ENCODE measurements at regions not wholly inside any gene's neighbourhood (a gene's known extent, or its start where the extent isn't known, plus 50 kb on each side); places are given as distances from the start of the nearest gene placed in this dataset.

GRCh38 chr11:37089439-37089838 lies 491.4 kb upstream of the RAG2 start:
- no peak for DNase-seq

- DNase-seq, result no peak
Observed at GRCh38 chr11:37088573-37088910, 490.5 kb upstream of the RAG2 start.

GRCh38 chr11:37087650-37088572 lies 489.9 kb upstream of the RAG2 start:
- DNase-seq, result no peak

- DNase-seq, result no peak
Observed at GRCh38 chr11:37078521-37078920, 480.5 kb upstream of the RAG2 start.

GRCh38 chr11:37076866-37077265 lies 478.8 kb upstream of the RAG2 start:
- DNase-seq, result no peak

GRCh38 chr11:37072538-37073055 lies 474.6 kb upstream of the RAG2 start:
- DNase-seq, result no peak

GRCh38 chr11:37050311-37050710 lies 452.3 kb upstream of the RAG2 start:
- DNase-seq, result no peak

- no peak for DNase-seq
Observed at GRCh38 chr11:37040921-37041320, 442.9 kb upstream of the RAG2 start.

- DNase-seq, result no peak
Observed at GRCh38 chr11:37038911-37039310, 440.9 kb upstream of the RAG2 start.

- no peak for DNase-seq
Observed at GRCh38 chr11:37026741-37027140, 428.7 kb upstream of the RAG2 start.

GRCh38 chr11:37026326-37026725 lies 428.3 kb upstream of the RAG2 start:
- DNase-seq, result no peak

- DNase-seq, result no peak
Observed at GRCh38 chr11:37006563-37006962, 408.5 kb upstream of the RAG2 start.

GRCh38 chr11:37002831-37003230 lies 404.8 kb upstream of the RAG2 start:
- no peak for DNase-seq

GRCh38 chr11:36997656-36998055 lies 399.6 kb upstream of the RAG2 start:
- DNase-seq, result no peak

GRCh38 chr11:36996795-36997194 lies 398.8 kb upstream of the RAG2 start:
- DNase-seq, result no peak

- no peak for DNase-seq
Observed at GRCh38 chr11:36994208-36994607, 396.2 kb upstream of the RAG2 start.

GRCh38 chr11:36988556-36988955 lies 390.5 kb upstream of the RAG2 start:
- no peak for DNase-seq

GRCh38 chr11:36985562-36985961 lies 387.5 kb upstream of the RAG2 start:
- no peak for DNase-seq

GRCh38 chr11:36976741-36977140 lies 378.7 kb upstream of the RAG2 start:
- no peak for DNase-seq

- DNase-seq, result no peak
Observed at GRCh38 chr11:36974771-36975170, 376.7 kb upstream of the RAG2 start.

- DNase-seq, result no peak
Observed at GRCh38 chr11:36953976-36954375, 355.9 kb upstream of the RAG2 start.

- DNase-seq, result no peak
Observed at GRCh38 chr11:36948460-36949127, 350.6 kb upstream of the RAG2 start.

GRCh38 chr11:36945384-36945783 lies 347.3 kb upstream of the RAG2 start:
- DNase-seq, result peak; percentile 5

GRCh38 chr11:36933481-36933880 lies 335.4 kb upstream of the RAG2 start:
- no peak for DNase-seq

Data from MV-4-11 (cell line).